Stomach (tissue), 8 donors: ENCODE measurements at regions not wholly inside any gene's neighbourhood (a gene's known extent, or its start where the extent isn't known, plus 50 kb on each side); places are given as distances from the start of the nearest gene placed in this dataset.

Source experiments
- DNase-seq, 2 donors: peaks; one replicate each; pipeline versions ENCODE4 v3.0.0 to v3.0.0-alpha.2; 2013 to 2019
- H3K27ac ChIP-seq, 5 donors: fragments of 200-600 bp in 4 of 5; sonication (generic) in 4 of 5; one replicate each; pipeline ENCODE4 v1.5.1; 2013 to 2019; ENCODE audit warnings: mild to moderate bottlenecking in 1 of 5, moderate library complexity in 1 of 5
- H3K27me3 ChIP-seq, 3 donors: fragments of 200-600 bp; sonication (generic); one replicate each; pipeline ENCODE4 v1.5.1; 2017 to 2019; ENCODE audit warnings: mixed run types in 1 of 3
- H3K36me3 ChIP-seq, 4 donors: fragments of 200-600 bp; sonication (generic); 1 replicate in 3 of 4; 2 replicates in 1 of 4; pipeline ENCODE4 v1.5.1; 2016 to 2019
- H3K4me1 ChIP-seq, 4 donors: fragments of 200-600 bp; sonication (generic); one replicate each; pipeline ENCODE4 v1.5.1; 2016 to 2019
- H3K4me3 ChIP-seq, 4 donors: fragments of 200-600 bp; sonication (generic) in 3 of 4; one replicate each; pipeline ENCODE4 v1.5.1; 2016 to 2019; ENCODE audit warnings: mild to moderate bottlenecking in 1 of 4
- H3K9me3 ChIP-seq, 4 donors: fragments of 200-600 bp; sonication (generic); one replicate each; pipeline ENCODE4 v1.5.1; 2016 to 2019
- EP300 ChIP-seq: sonication (generic); formaldehyde crosslinking; IDR thresholded peaks from one replicate; pipeline ENCODE4 v1.6.1; 2017; ENCODE audit warnings: antibody characterized with exemption
- POLR2A ChIP-seq, 4 donors: fragments of 450-650 bp; IDR thresholded peaks; one replicate each; pipeline ENCODE4 v1.6.1; 2016; ENCODE audit warnings: antibody characterized with exemption in 4 of 4, control low read depth in 2 of 4, mild to moderate bottlenecking in 1 of 4, moderate library complexity in 1 of 4
- POLR2AphosphoS5 ChIP-seq, 3 donors: sonication (generic); formaldehyde crosslinking; IDR thresholded peaks; one replicate each; pipeline ENCODE4 v1.6.1; 2016; ENCODE audit warnings: antibody characterized with exemption in 3 of 3
- WGBS, 5 donors: extraction: QIAGEN DNeasy Blood & Tissue Kit in 3 of 5; methylation state at CpG; one replicate each; pipeline versions ENCODE4 v1.1.5 to v1.1.7; 2013 to 2018; 5-methylcytosine and 5-hydroxymethylcytosine counted together
- intact Hi-C: fragments of 100-400 bp; cut with DNase I; formaldehyde crosslinking; loops from one replicate; pipeline ENCODE4 v1.15.1; 2023; ENCODE audit warnings: low total_unique reads
- TF ChIP-seq, protein P1 (sequence below), 7 experiments: fragments of 450-650 bp in 4 of 7; fragments of 200-600 bp in 3 of 7; sonication (generic) in 3 of 7; IDR thresholded peaks; one replicate each; pipeline ENCODE4 v1.5.1; 2016 to 2019; ENCODE audit warnings: antibody characterized with exemption in 7 of 7, control low read depth in 2 of 7, mild to moderate bottlenecking in 1 of 7
- donor health status: healthy with polysubstance abuse.
- donor health status: Bipolar disorder and iron deficiency.
- donor health status: healthy.

DNA sequence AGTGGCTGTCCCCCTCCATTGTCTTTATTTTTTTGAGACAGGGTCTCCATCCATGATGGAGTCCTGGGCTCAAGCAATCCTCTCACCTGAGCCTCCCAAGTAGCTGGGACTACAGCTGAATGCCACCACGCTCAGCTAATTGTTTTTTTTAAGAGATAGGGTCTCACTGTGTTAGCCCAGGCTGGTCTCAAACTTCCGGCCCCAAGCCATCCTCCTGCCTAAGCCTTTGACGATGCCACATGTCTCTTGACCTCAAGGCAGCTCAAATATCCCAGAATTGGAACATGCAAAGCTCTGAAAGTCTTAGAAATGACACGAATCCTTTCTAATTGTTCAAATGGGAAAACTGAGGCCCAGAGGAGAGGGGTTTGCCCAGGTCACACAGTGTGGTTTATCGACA lies 75.4 kb upstream of the ZNF423 start:
- intact Hi-C loops: no loop called here
- WGBS, 5 donors: 74 to 86% (median 79%) methylated on average over 5 of the region's 5 CpGs
- Histone ChIP-seq H3K36me3 (no peaks in the 10 kb centered on the region), H3K9me3 (no peaks in the 10 kb centered on the region), H3K4me1 (no peaks in the 10 kb centered on the region), H3K4me3 (no peak overlapping the region), H3K27ac (no peak overlapping the region), H3K27me3 (peaks cover 0 to 6% (median 0%) of the 10 kb centered on the region in 3 donors)
- TF ChIP-seq POLR2A (IDR thresholded peaks at IDR 0.05): no peak
- TF ChIP-seq, protein P1, sequence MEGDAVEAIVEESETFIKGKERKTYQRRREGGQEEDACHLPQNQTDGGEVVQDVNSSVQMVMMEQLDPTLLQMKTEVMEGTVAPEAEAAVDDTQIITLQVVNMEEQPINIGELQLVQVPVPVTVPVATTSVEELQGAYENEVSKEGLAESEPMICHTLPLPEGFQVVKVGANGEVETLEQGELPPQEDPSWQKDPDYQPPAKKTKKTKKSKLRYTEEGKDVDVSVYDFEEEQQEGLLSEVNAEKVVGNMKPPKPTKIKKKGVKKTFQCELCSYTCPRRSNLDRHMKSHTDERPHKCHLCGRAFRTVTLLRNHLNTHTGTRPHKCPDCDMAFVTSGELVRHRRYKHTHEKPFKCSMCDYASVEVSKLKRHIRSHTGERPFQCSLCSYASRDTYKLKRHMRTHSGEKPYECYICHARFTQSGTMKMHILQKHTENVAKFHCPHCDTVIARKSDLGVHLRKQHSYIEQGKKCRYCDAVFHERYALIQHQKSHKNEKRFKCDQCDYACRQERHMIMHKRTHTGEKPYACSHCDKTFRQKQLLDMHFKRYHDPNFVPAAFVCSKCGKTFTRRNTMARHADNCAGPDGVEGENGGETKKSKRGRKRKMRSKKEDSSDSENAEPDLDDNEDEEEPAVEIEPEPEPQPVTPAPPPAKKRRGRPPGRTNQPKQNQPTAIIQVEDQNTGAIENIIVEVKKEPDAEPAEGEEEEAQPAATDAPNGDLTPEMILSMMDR (IDR thresholded peaks at IDR 0.05): no peak
- TF ChIP-seq POLR2AphosphoS5 (IDR thresholded peaks at IDR 0.05): no peak
- no peak for TF ChIP-seq EP300
- DNase-seq: no peak

GRCh38 chr16:49931916-49932315 lies 76.0 kb upstream of the ZNF423 start:
- no peak for DNase-seq
- 86 to 94% (median 89%) methylated on average over 10 of the region's 10 CpGs for WGBS, 5 donors
- H3K27me3 ChIP-seq: peaks cover 0 to 6% (median 2%) of the 10 kb centered on the region in 3 donors
- H3K36me3 ChIP-seq: no peaks in the 10 kb centered on the region
- H3K27ac ChIP-seq: no peak overlapping the region
- no peak overlapping the region for H3K4me3 ChIP-seq
- TF ChIP-seq EP300 (no peak), POLR2AphosphoS5 (IDR thresholded peaks at IDR 0.05) (no peak), POLR2A (IDR thresholded peaks at IDR 0.05) (no peak)
- TF ChIP-seq, protein P1 (IDR thresholded peaks at IDR 0.05): no peak
- no peaks in the 10 kb centered on the region for H3K9me3 ChIP-seq
- H3K4me1 ChIP-seq: no peaks in the 10 kb centered on the region
- intact Hi-C loops: no loop called here

- no peak for TF ChIP-seq POLR2AphosphoS5 (IDR thresholded peaks at IDR 0.05)
- Histone ChIP-seq H3K27ac (no peak overlapping the region), H3K27me3 (peaks cover 0 to 6% (median 4%) of the 10 kb centered on the region in 3 donors), H3K4me1 (no peaks in the 10 kb centered on the region), H3K36me3 (no peaks in the 10 kb centered on the region), H3K4me3 (no peak overlapping the region), H3K9me3 (no peaks in the 10 kb centered on the region)
- 59 to 71% (median 64%) methylated on average over 8 of the region's 8 CpGs for WGBS, 5 donors
- intact Hi-C loops: no loop called here
- no peak for DNase-seq
Observed at GRCh38 chr16:49932434-49932833, 76.5 kb upstream of the ZNF423 start.

GRCh38 chr16:49932946-49933345 lies 77.0 kb upstream of the ZNF423 start:
- intact Hi-C loops: no loop called here
- 24 to 33% (median 31%) methylated on average over 4 of the region's 4 CpGs for WGBS, 5 donors
- peaks cover 0 to 6% (median 4%) of the 10 kb centered on the region in 3 donors for H3K27me3 ChIP-seq
- no peaks in the 10 kb centered on the region for H3K36me3 ChIP-seq
- H3K4me1 ChIP-seq: no peaks in the 10 kb centered on the region
- peak in 1 of 2 donors; percentile 60 for DNase-seq
- no peak overlapping the region for H3K27ac ChIP-seq
- H3K4me3 ChIP-seq: no peak overlapping the region
- no peak for TF ChIP-seq POLR2A (IDR thresholded peaks at IDR 0.05)
- no peak for TF ChIP-seq POLR2AphosphoS5 (IDR thresholded peaks at IDR 0.05)
- TF ChIP-seq, protein P1 (IDR thresholded peaks at IDR 0.05): no peak
- TF ChIP-seq EP300: no peak
- no peaks in the 10 kb centered on the region for H3K9me3 ChIP-seq

GRCh38 chr16:49936791-49937190 lies 80.9 kb upstream of the ZNF423 start:
- Histone ChIP-seq H3K4me3 (no peak overlapping the region), H3K27ac (no peak overlapping the region), H3K27me3 (peaks cover 0 to 13% (median 6%) of the 10 kb centered on the region in 3 donors), H3K36me3 (no peaks in the 10 kb centered on the region), H3K9me3 (no peaks in the 10 kb centered on the region), H3K4me1 (no peaks in the 10 kb centered on the region)
- no peak for DNase-seq
- intact Hi-C loops: no loop called here
- TF ChIP-seq POLR2A (IDR thresholded peaks at IDR 0.05): no peak
- TF ChIP-seq EP300: no peak
- TF ChIP-seq, protein P1 (IDR thresholded peaks at IDR 0.05): no peak
- TF ChIP-seq POLR2AphosphoS5 (IDR thresholded peaks at IDR 0.05): no peak
- WGBS, 5 donors: 78 to 91% (median 88%) methylated on average over 6 of the region's 6 CpGs
